Keratinocyte (primary cell): ENCODE measurements at regions not wholly inside any gene's neighbourhood (a gene's known extent, or its start where the extent isn't known, plus 50 kb on each side); places are given as distances from the start of the nearest gene placed in this dataset.

Experiments
- DNase-seq: peaks from one replicate; pipeline ENCODE4 v3.0.0-alpha.2; 2011; ENCODE audit warnings: low read depth, missing footprints, low spot score
- FAIRE-seq: peaks from 2 replicates; lab custom pipeline; 2011; peaks lifted over from hg19 to GRCh38; lab: Jason Lieb, UNC
- H2AFZ ChIP-seq: 2 replicates; pipeline ENCODE4 v1.6.0; 2012; ENCODE audit warnings: low read length, control low read depth, inconsistent platforms; ENCODE audit not compliant: control insufficient read depth
- H3K27ac ChIP-seq: 2 replicates; pipeline ENCODE4 v1.5.1; 2011; ENCODE audit warnings: low read length; ENCODE audit not compliant: control insufficient read depth, insufficient read depth
- H3K27me3 ChIP-seq: 3 replicates; pipeline ENCODE4 v1.6.0; 2011; ENCODE audit warnings: low read length; ENCODE audit not compliant: control insufficient read depth, insufficient read depth; ENCODE audit errors: extremely low read depth
- H3K36me3 ChIP-seq, 2 experiments: 2 replicates in 1 of 2; 3 replicates in 1 of 2; pipeline ENCODE4 v1.5.1; 2011; ENCODE audit warnings: low read length in 2 of 2, mild to moderate bottlenecking in 1 of 2; ENCODE audit not compliant: control insufficient read depth in 2 of 2, insufficient read depth in 2 of 2; ENCODE audit errors: extremely low read depth in 1 of 2
- H3K4me1 ChIP-seq: 3 replicates; pipeline ENCODE4 v1.5.1; 2011; ENCODE audit warnings: low read length; ENCODE audit not compliant: control insufficient read depth, insufficient read depth; ENCODE audit errors: extremely low read depth
- H3K4me2 ChIP-seq: 3 replicates; pipeline ENCODE4 v1.6.0; 2011; ENCODE audit warnings: low read depth, low read length; ENCODE audit not compliant: control insufficient read depth, insufficient read depth; ENCODE audit errors: extremely low read depth
- H3K4me3 ChIP-seq, 3 experiments: fragments of 200-600 bp in 1 of 3; sonication (generic) in 1 of 3; 2 replicates in 2 of 3; 3 replicates in 1 of 3; pipeline ENCODE4 v1.5.1; 2011 to 2016; ENCODE audit warnings: low read length in 3 of 3, mild to moderate bottlenecking in 3 of 3, control low read depth in 2 of 3, inconsistent platforms in 1 of 3, low read depth in 1 of 3, mixed read lengths in 1 of 3, mixed run types in 1 of 3, moderate library complexity in 1 of 3; ENCODE audit not compliant: control insufficient read depth in 2 of 3, insufficient read depth in 2 of 3; ENCODE audit errors: extremely low read depth in 1 of 3
- H3K79me2 ChIP-seq: 2 replicates; pipeline ENCODE4 v1.6.0; 2012; ENCODE audit warnings: low read length; ENCODE audit not compliant: control insufficient read depth, insufficient read depth
- H3K9ac ChIP-seq: 3 replicates; pipeline ENCODE4 v1.6.0; 2011; ENCODE audit warnings: low read length; ENCODE audit not compliant: control insufficient read depth, insufficient read depth; ENCODE audit errors: extremely low read depth
- H3K9me1 ChIP-seq: 3 replicates; pipeline ENCODE4 v1.6.0; 2011; ENCODE audit warnings: low read length; ENCODE audit not compliant: control insufficient read depth, insufficient read depth; ENCODE audit errors: extremely low read depth
- H3K9me3 ChIP-seq: 2 replicates; pipeline ENCODE4 v1.5.1; 2012; ENCODE audit warnings: low read depth, low read length; ENCODE audit not compliant: control insufficient read depth
- H4K20me1 ChIP-seq: 3 replicates; pipeline ENCODE4 v1.6.0; 2011; ENCODE audit warnings: low read length; ENCODE audit not compliant: control insufficient read depth, insufficient read depth; ENCODE audit errors: extremely low read depth
- EZH2 ChIP-seq: IDR thresholded peaks from one replicate; pipeline ENCODE4 v1.6.1; 2012; ENCODE audit warnings: inconsistent platforms, mild to moderate bottlenecking, low read length, moderate library complexity
- dilution Hi-C: fragments of 300-500 bp; cut with MboI; formaldehyde crosslinking; loops from one replicate; pipeline ENCODE4 v1.7.0; 2020; ENCODE audit warnings: low sequenced_read_pairs; ENCODE audit not compliant: extremely low pct_ligation_motif_present
- TF ChIP-seq, protein P1 (sequence below), 3 experiments: IDR thresholded peaks in 1 of 3; conservative IDR thresholded peaks in 1 of 3; optimal IDR thresholded peaks in 1 of 3; 2 replicates in 2 of 3; 3 replicates in 1 of 3; pipeline versions ENCODE3 to v1.5.1; 2011; ENCODE audit warnings: low read length in 3 of 3, mild to moderate bottlenecking in 3 of 3, moderate library complexity in 2 of 3, control low read depth in 1 of 3, inconsistent platforms in 1 of 3; ENCODE audit not compliant: insufficient read depth in 2 of 3; ENCODE audit errors: extremely low read depth in 1 of 3

- Histone ChIP-seq H3K79me2 (no peaks in the 10 kb centered on the region), H3K4me2 (no peak overlapping the region), H3K9me3 (no peaks in the 10 kb centered on the region), H3K4me1 (no peaks in the 10 kb centered on the region), H3K9ac (no peak overlapping the region), H3K27me3 (peaks cover 6% of the 10 kb centered on the region), H4K20me1 (no peaks in the 10 kb centered on the region), H3K4me3 (no peak overlapping the region), H3K27ac (no peak overlapping the region), H3K36me3 (no peaks in the 10 kb centered on the region), H2AFZ (no peak overlapping the region), H3K9me1 (no peaks in the 10 kb centered on the region)
- DNase-seq (no peak), FAIRE-seq (no peak)
- TF ChIP-seq, protein P1, sequence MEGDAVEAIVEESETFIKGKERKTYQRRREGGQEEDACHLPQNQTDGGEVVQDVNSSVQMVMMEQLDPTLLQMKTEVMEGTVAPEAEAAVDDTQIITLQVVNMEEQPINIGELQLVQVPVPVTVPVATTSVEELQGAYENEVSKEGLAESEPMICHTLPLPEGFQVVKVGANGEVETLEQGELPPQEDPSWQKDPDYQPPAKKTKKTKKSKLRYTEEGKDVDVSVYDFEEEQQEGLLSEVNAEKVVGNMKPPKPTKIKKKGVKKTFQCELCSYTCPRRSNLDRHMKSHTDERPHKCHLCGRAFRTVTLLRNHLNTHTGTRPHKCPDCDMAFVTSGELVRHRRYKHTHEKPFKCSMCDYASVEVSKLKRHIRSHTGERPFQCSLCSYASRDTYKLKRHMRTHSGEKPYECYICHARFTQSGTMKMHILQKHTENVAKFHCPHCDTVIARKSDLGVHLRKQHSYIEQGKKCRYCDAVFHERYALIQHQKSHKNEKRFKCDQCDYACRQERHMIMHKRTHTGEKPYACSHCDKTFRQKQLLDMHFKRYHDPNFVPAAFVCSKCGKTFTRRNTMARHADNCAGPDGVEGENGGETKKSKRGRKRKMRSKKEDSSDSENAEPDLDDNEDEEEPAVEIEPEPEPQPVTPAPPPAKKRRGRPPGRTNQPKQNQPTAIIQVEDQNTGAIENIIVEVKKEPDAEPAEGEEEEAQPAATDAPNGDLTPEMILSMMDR (optimal IDR thresholded peaks at IDR 0.05 in 1 of 3, IDR thresholded peaks at IDR 0.05 in 1 of 3, conservative IDR thresholded peaks at IDR 0.05 in 1 of 3; ENCODE audit: extremely low read depth in 1 of 3, insufficient read depth in 2 of 3, low read length in 3 of 3) = no peak
- no peak for TF ChIP-seq EZH2
- dilution Hi-C loops = no loop called here
Observed at GRCh38 chr14:97413966-97414717, 617.0 kb downstream of the VRK1 start.

GRCh38 chr14:97414718-97415098 lies 617.5 kb downstream of the VRK1 start:
- Histone ChIP-seq H3K9me1 (no peaks in the 10 kb centered on the region), H2AFZ (no peak overlapping the region), H3K27me3 (peaks cover 6% of the 10 kb centered on the region), H3K79me2 (no peaks in the 10 kb centered on the region), H4K20me1 (no peaks in the 10 kb centered on the region), H3K4me3 (no peak overlapping the region), H3K4me2 (no peak overlapping the region), H3K36me3 (no peaks in the 10 kb centered on the region), H3K9me3 (no peaks in the 10 kb centered on the region), H3K27ac (no peak overlapping the region), H3K4me1 (no peaks in the 10 kb centered on the region), H3K9ac (no peak overlapping the region)
- no peak for FAIRE-seq
- dilution Hi-C loops = no loop called here
- DNase-seq = no peak
- TF ChIP-seq, protein P1 (optimal IDR thresholded peaks at IDR 0.05 in 1 of 3, IDR thresholded peaks at IDR 0.05 in 1 of 3, conservative IDR thresholded peaks at IDR 0.05 in 1 of 3; ENCODE audit: extremely low read depth in 1 of 3, insufficient read depth in 2 of 3, low read length in 3 of 3) = no peak
